Calu3 (cell line): ENCODE measurements at regions not wholly inside any gene's neighbourhood (a gene's known extent, or its start where the extent isn't known, plus 50 kb on each side); places are given as distances from the start of the nearest gene placed in this dataset.

Experiments
- BruUV-seq: library from RNA; stranded (reverse); fragments of 400-500 nt; replicated peaks from 2 replicates; lab custom pipeline; 2021; lab: Mats Ljungman, UMichigan
- CTCF ChIA-PET: fragments of 300-600 bp; sonication (Branson Sonifier 250); formaldehyde crosslinking; loops from one replicate; lab custom pipeline; 2022; ENCODE audit warnings: antibody characterized with exemption; lab: Charles Lee
- DNase-seq: peaks from one replicate; pipeline ENCODE4 v3.0.0; 2022
- H3K27ac Mint-ChIP-seq: one replicate; pipeline ENCODE4 v1.8.0; 2022; ENCODE audit warnings: mixed read lengths; ENCODE audit not compliant: unreplicated experiment
- H3K27me3 Mint-ChIP-seq: one replicate; pipeline ENCODE4 v1.8.0; 2022; ENCODE audit warnings: mixed read lengths; ENCODE audit not compliant: unreplicated experiment
- H3K36me3 Mint-ChIP-seq: one replicate; pipeline ENCODE4 v1.8.0; 2022; ENCODE audit warnings: mild to moderate bottlenecking, moderate library complexity, mixed read lengths; ENCODE audit not compliant: insufficient read depth, unreplicated experiment
- H3K4me1 Mint-ChIP-seq: one replicate; pipeline ENCODE4 v1.8.0; 2022; ENCODE audit warnings: mild to moderate bottlenecking, low read depth, mixed read lengths; ENCODE audit not compliant: unreplicated experiment
- H3K4me3 Mint-ChIP-seq: one replicate; pipeline ENCODE4 v1.8.0; 2022; ENCODE audit warnings: mild to moderate bottlenecking, low read depth, moderate library complexity, mixed read lengths; ENCODE audit not compliant: unreplicated experiment
- H3K9me3 Mint-ChIP-seq: one replicate; pipeline ENCODE4 v1.8.0; 2022; ENCODE audit warnings: low read depth, mixed read lengths; ENCODE audit not compliant: unreplicated experiment
- CTCF ChIP-seq: fragments of 200-600 bp; IDR thresholded peaks from one replicate; pipeline ENCODE4 v1.8.0; 2022; ENCODE audit warnings: antibody characterized with exemption; ENCODE audit not compliant: unreplicated experiment
- intact Hi-C: fragments of 100-400 bp; cut with micrococcal nuclease; formaldehyde crosslinking; loops from one replicate; pipeline ENCODE4 v1.10.0; 2022; ENCODE audit not compliant: unreplicated experiment

GRCh38 chr6:3957321-3957720, 108.1 kb downstream of the FAM50B start:
- Mint-ChIP-seq H3K9me3 (peaks cover 3% of the 10 kb centered on the region), H3K4me3 (no peak overlapping the region), H3K27me3 (no peaks in the 10 kb centered on the region), H3K36me3 (peaks cover 6% of the 10 kb centered on the region), H3K4me1 (peaks cover 26% of the 10 kb centered on the region), H3K27ac (no peak overlapping the region)
- intact Hi-C loops: no loop called here
- BruUV-seq: no TSS peak
- no peak for DNase-seq
- CTCF ChIA-PET: no interaction called here
- no peak for TF ChIP-seq CTCF

- Mint-ChIP-seq H3K36me3 (peaks cover 6% of the 10 kb centered on the region), H3K9me3 (peaks cover 3% of the 10 kb centered on the region), H3K4me1 (peaks cover 33% of the 10 kb centered on the region), H3K4me3 (no peak overlapping the region), H3K27ac (no peak overlapping the region), H3K27me3 (no peaks in the 10 kb centered on the region)
- TF ChIP-seq CTCF: no peak
- intact Hi-C loops: no loop called here
- no TSS peak for BruUV-seq
- CTCF ChIA-PET: no interaction called here
- DNase-seq: no peak
Measured at GRCh38 chr6:3958255-3958654, 109.1 kb downstream of the FAM50B start.

- CTCF ChIA-PET: interaction anchor here (0.6 kb wide), 1 partner anchor 503 kb away, joined by 6 read pairs; the partner anchor contains the start of gene SLC22A23
Measured at GRCh38 chr6:3959385-3959784, 110.2 kb downstream of the FAM50B start.

GRCh38 chr6:3960754-3961361, 111.7 kb downstream of the FAM50B start:
- Mint-ChIP-seq H3K27ac (no peak overlapping the region), H3K4me1 (peaks cover 38% of the 10 kb centered on the region), H3K27me3 (no peaks in the 10 kb centered on the region), H3K4me3 (no peak overlapping the region), H3K36me3 (peaks cover 4% of the 10 kb centered on the region), H3K9me3 (peaks cover 3% of the 10 kb centered on the region)
- BruUV-seq: no TSS peak
- no peak for DNase-seq
- no peak for TF ChIP-seq CTCF
- intact Hi-C loops: no loop called here
- CTCF ChIA-PET: interaction anchor here (1.5 kb wide), 1 partner anchor 135 kb away, joined by 3 read pairs; no protein-coding TSS in a partner anchor

More at GRCh38 chr6:3959385-3959784, 110.2 kb downstream of the FAM50B start:
- Mint-ChIP-seq H3K36me3 (peaks cover 6% of the 10 kb centered on the region), H3K4me1 (peaks cover 42% of the 10 kb centered on the region), H3K4me3 (no peak overlapping the region), H3K27me3 (no peaks in the 10 kb centered on the region), H3K27ac (no peak overlapping the region), H3K9me3 (peaks cover 3% of the 10 kb centered on the region)
- no peak for DNase-seq
- BruUV-seq: no TSS peak
- TF ChIP-seq CTCF: no peak
- intact Hi-C loops: no loop called here
